ENCODE measurements at regions not wholly inside any gene's neighbourhood (a gene's known extent, or its start where the extent isn't known, plus 50 kb on each side); places are given as distances from the start of the nearest gene placed in this dataset.

- no peak for TF ChIP-seq POLR2A (IDR thresholded peaks at IDR 0.05)
- no peak for TF ChIP-seq CTCF (IDR thresholded peaks at IDR 0.05)
Observed at GRCh38 chrX:45903781-45904201, 641.4 kb downstream of the ZNF674 start.

Data from thyroid gland (tissue), 4 donors.